ENCODE measurements at regions not wholly inside any gene's neighbourhood (a gene's known extent, or its start where the extent isn't known, plus 50 kb on each side); places are given as distances from the start of the nearest gene placed in this dataset.

GRCh38 chr12:30180602-30181001 lies 396.9 kb upstream of the TMTC1 start:
- TF ChIP-seq POLR2AphosphoS5 (IDR thresholded peaks at IDR 0.05), result no peak
- TF ChIP-seq POLR2A (IDR thresholded peaks at IDR 0.05), result no peak
- no peak for TF ChIP-seq EP300 (IDR thresholded peaks at IDR 0.05; ENCODE audit: low read depth)
- no peak for TF ChIP-seq CTCF (IDR thresholded peaks at IDR 0.05)
- no peaks in the 10 kb centered on the region for H3K4me1 ChIP-seq
- H3K9me3 ChIP-seq, result no peaks in the 10 kb centered on the region
- no peak overlapping the region for H3K27ac ChIP-seq
- no peak for DNase-seq
- in situ Hi-C loops (cut with MboI; ENCODE audit: low pct_ligation_motif_present in 1 of 4, low pct_unique_long_range_greater_than_20kb in 1 of 4, low sequenced_read_pairs in 3 of 4), result no loop called here
- no peaks in the 10 kb centered on the region for H3K36me3 ChIP-seq
- intact Hi-C loops (cut with DNase I; ENCODE audit: low total_unique reads), result no loop called here
- no peak overlapping the region for H3K4me3 ChIP-seq
- no peaks in the 10 kb centered on the region for H3K27me3 ChIP-seq

GRCh38 chr12:30178916-30179315 lies 395.2 kb upstream of the TMTC1 start:
- Histone ChIP-seq H3K27me3 (no peaks in the 10 kb centered on the region), H3K9me3 (no peaks in the 10 kb centered on the region), H3K27ac (no peak overlapping the region), H3K4me3 (no peak overlapping the region), H3K36me3 (no peaks in the 10 kb centered on the region), H3K4me1 (no peaks in the 10 kb centered on the region)
- in situ Hi-C loops (cut with MboI; ENCODE audit: low pct_ligation_motif_present in 1 of 4, low pct_unique_long_range_greater_than_20kb in 1 of 4, low sequenced_read_pairs in 3 of 4) (no loop called here), intact Hi-C loops (cut with DNase I; ENCODE audit: low total_unique reads) (no loop called here)
- DNase-seq, result no peak
- TF ChIP-seq POLR2A (IDR thresholded peaks at IDR 0.05) (no peak), POLR2AphosphoS5 (IDR thresholded peaks at IDR 0.05) (no peak), EP300 (IDR thresholded peaks at IDR 0.05; ENCODE audit: low read depth) (no peak), CTCF (IDR thresholded peaks at IDR 0.05) (no peak)
- WGBS, 2 donors (ENCODE audit: low coverage in 1 of 2), result 78 to 86% methylated on average over 1 to 2 of the region's 2 CpGs

- Histone ChIP-seq H3K4me1 (no peaks in the 10 kb centered on the region), H3K27ac (no peak overlapping the region), H3K9me3 (no peaks in the 10 kb centered on the region), H3K27me3 (peaks cover 6% of the 10 kb centered on the region), H3K36me3 (no peaks in the 10 kb centered on the region), H3K4me3 (no peak overlapping the region)
- WGBS, 2 donors (ENCODE audit: low coverage in 1 of 2), result 41 to 100% methylated on average over 3 to 58 of the region's 58 CpGs
- no peak for DNase-seq
- TF ChIP-seq POLR2AphosphoS5 (IDR thresholded peaks at IDR 0.05) (no peak), EP300 (IDR thresholded peaks at IDR 0.05; ENCODE audit: low read depth) (no peak), POLR2A (IDR thresholded peaks at IDR 0.05) (no peak), CTCF (IDR thresholded peaks at IDR 0.05) (no peak)
- intact Hi-C loops (cut with DNase I; ENCODE audit: low total_unique reads) (no loop called here), in situ Hi-C loops (cut with MboI; ENCODE audit: low pct_ligation_motif_present in 1 of 4, low pct_unique_long_range_greater_than_20kb in 1 of 4, low sequenced_read_pairs in 3 of 4) (no loop called here)
Observed at GRCh38 chr12:30169839-30170591, 386.3 kb upstream of the TMTC1 start.

GRCh38 chr12:30166006-30166795 lies 382.5 kb upstream of the TMTC1 start:
- Histone ChIP-seq H3K9me3 (no peaks in the 10 kb centered on the region), H3K4me1 (no peaks in the 10 kb centered on the region), H3K27ac (no peak overlapping the region), H3K36me3 (no peaks in the 10 kb centered on the region), H3K27me3 (peaks cover 6% of the 10 kb centered on the region), H3K4me3 (no peak overlapping the region)
- 77 to 78% methylated on average over 4 of the region's 4 CpGs for WGBS, 2 donors (ENCODE audit: low coverage in 1 of 2)
- in situ Hi-C loops (cut with MboI; ENCODE audit: low pct_ligation_motif_present in 1 of 4, low pct_unique_long_range_greater_than_20kb in 1 of 4, low sequenced_read_pairs in 3 of 4) (no loop called here), intact Hi-C loops (cut with DNase I; ENCODE audit: low total_unique reads) (no loop called here)
- TF ChIP-seq POLR2AphosphoS5 (IDR thresholded peaks at IDR 0.05), result no peak
- no peak for TF ChIP-seq CTCF (IDR thresholded peaks at IDR 0.05)
- no peak for TF ChIP-seq POLR2A (IDR thresholded peaks at IDR 0.05)
- no peak for TF ChIP-seq EP300 (IDR thresholded peaks at IDR 0.05; ENCODE audit: low read depth)
- no peak for DNase-seq
